ENCODE measurements at regions not wholly inside any gene's neighbourhood (a gene's known extent, or its start where the extent isn't known, plus 50 kb on each side); places are given as distances from the start of the nearest gene placed in this dataset.

- no peak for DNase-seq
Observed at GRCh38 chr5:54740141-54740540, 222.6 kb downstream of the SNX18 start.

- DNase-seq: no peak
Observed at GRCh38 chr5:54739371-54739770, 221.8 kb downstream of the SNX18 start.

- no peak for DNase-seq
Observed at GRCh38 chr5:54738973-54739367, 221.4 kb downstream of the SNX18 start.

GRCh38 chr5:54738118-54738972, 220.8 kb downstream of the SNX18 start:
- no peak for DNase-seq

- DNase-seq: no peak
Observed at GRCh38 chr5:54736003-54736797, 218.6 kb downstream of the SNX18 start.

- DNase-seq: no peak
Observed at GRCh38 chr5:54733101-54733500, 215.5 kb downstream of the SNX18 start.

- DNase-seq: no peak
Observed at GRCh38 chr5:54732108-54732507, 214.5 kb downstream of the SNX18 start.

GRCh38 chr5:54728588-54728915, 211.0 kb downstream of the SNX18 start:
- no peak for DNase-seq

GRCh38 chr5:54727874-54728587, 210.5 kb downstream of the SNX18 start:
- DNase-seq: no peak

GRCh38 chr5:54725391-54726280, 208.1 kb downstream of the SNX18 start:
- no peak for DNase-seq

- DNase-seq: no peak
Observed at GRCh38 chr5:54722846-54723433, 205.4 kb downstream of the SNX18 start.

GRCh38 chr5:54721951-54722654, 204.5 kb downstream of the SNX18 start:
- no peak for DNase-seq

- DNase-seq: no peak
Observed at GRCh38 chr5:54721116-54721515, 203.6 kb downstream of the SNX18 start.

GRCh38 chr5:54720341-54720740, 202.8 kb downstream of the SNX18 start:
- no peak for DNase-seq

- DNase-seq: no peak
Observed at GRCh38 chr5:54719384-54720283, 202.1 kb downstream of the SNX18 start.

- DNase-seq: no peak
Observed at GRCh38 chr5:54718656-54719055, 201.1 kb downstream of the SNX18 start.

GRCh38 chr5:54717870-54718269, 200.3 kb downstream of the SNX18 start:
- DNase-seq: no peak

GRCh38 chr5:54717459-54717858, 199.9 kb downstream of the SNX18 start:
- DNase-seq: no peak

- DNase-seq: no peak
Observed at GRCh38 chr5:54713923-54714581, 196.5 kb downstream of the SNX18 start.

GRCh38 chr5:54709096-54709495, 191.5 kb downstream of the SNX18 start:
- DNase-seq: no peak
